ENCODE measurements at regions not wholly inside any gene's neighbourhood (a gene's known extent, or its start where the extent isn't known, plus 50 kb on each side); places are given as distances from the start of the nearest gene placed in this dataset.

DNA sequence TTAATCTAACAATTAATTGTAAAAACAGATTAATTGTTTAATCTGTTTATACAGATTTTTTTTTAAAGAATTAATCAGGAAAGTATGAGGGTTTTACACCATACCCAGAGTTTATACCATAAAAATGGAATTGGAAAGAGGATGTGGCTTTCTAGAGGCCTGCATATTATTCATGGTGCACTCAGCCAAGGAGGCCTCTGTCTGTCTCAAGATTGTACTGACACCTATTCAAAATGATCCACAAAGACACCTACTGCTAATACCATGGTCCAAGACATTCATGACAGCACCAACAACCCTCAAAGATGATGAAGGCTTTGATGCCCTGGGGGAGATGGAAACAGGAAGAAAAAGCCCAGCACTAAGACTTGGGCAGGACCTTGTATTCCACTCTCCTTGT, 58.1 kb upstream of the MAST4 start:
- no peak for TF ChIP-seq CTCF (IDR thresholded peaks at IDR 0.05; ENCODE audit: low read depth, low read length, missing input control)
- TF ChIP-seq REST (IDR thresholded peaks at IDR 0.05): no peak
- no peak for TF ChIP-seq TAF1 (conservative IDR thresholded peaks at IDR 0.05)
- no peak for TF ChIP-seq EGR1 (IDR thresholded peaks at IDR 0.05; ENCODE audit: low read depth in 2 of 2)
- TF ChIP-seq SP1 (IDR thresholded peaks at IDR 0.05): no peak
- no peak for TF ChIP-seq JUND (IDR thresholded peaks at IDR 0.05)
- TF ChIP-seq MAX (IDR thresholded peaks at IDR 0.05): no peak
- TF ChIP-seq RAD21 (IDR thresholded peaks at IDR 0.05): no peak
- TF ChIP-seq RXRA (IDR thresholded peaks at IDR 0.05): no peak
- TF ChIP-seq GABPA (IDR thresholded peaks at IDR 0.05 in 1 of 2, conservative IDR thresholded peaks at IDR 0.05 in 1 of 2): no peak
- TF ChIP-seq YY1 (IDR thresholded peaks at IDR 0.05): no peak
- TF ChIP-seq, protein P1, sequence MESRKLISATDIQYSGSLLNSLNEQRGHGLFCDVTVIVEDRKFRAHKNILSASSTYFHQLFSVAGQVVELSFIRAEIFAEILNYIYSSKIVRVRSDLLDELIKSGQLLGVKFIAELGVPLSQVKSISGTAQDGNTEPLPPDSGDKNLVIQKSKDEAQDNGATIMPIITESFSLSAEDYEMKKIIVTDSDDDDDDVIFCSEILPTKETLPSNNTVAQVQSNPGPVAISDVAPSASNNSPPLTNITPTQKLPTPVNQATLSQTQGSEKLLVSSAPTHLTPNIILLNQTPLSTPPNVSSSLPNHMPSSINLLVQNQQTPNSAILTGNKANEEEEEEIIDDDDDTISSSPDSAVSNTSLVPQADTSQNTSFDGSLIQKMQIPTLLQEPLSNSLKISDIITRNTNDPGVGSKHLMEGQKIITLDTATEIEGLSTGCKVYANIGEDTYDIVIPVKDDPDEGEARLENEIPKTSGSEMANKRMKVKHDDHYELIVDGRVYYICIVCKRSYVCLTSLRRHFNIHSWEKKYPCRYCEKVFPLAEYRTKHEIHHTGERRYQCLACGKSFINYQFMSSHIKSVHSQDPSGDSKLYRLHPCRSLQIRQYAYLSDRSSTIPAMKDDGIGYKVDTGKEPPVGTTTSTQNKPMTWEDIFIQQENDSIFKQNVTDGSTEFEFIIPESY (IDR thresholded peaks at IDR 0.05): no peak
- no peak for TF ChIP-seq NR2F2 (IDR thresholded peaks at IDR 0.05)

Measured in liver (tissue), 3 donors.